ENCODE measurements at regions not wholly inside any gene's neighbourhood (a gene's known extent, or its start where the extent isn't known, plus 50 kb on each side); places are given as distances from the start of the nearest gene placed in this dataset.
"Not testable (repeated sequence)": the region's sequence is repeated elsewhere in the genome, so short reads cannot be mapped to it uniquely, and the experiment has no call there.

DNA sequence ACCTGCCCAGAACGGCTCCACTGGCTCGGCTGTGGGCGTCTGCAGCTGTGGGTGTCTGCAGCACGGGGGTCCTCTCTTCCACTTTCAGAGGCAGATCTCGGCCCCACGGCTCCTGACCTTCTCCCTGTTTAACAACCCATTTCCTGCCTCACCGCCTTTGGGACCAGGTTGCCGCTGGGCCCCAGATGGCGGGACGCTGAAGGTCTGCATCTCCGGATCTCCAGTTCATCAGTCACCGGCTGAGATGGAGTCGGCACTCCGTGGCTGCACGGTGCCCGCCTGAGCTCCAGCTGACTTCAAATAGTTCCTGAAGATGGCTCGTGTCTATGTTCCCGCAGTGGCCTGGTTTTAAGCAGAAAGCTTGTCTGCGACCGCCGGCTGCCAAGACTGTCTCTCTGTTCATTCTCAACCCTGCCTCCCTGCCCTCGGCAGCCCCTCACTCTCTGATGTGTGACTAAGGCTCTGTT, 475.9 kb downstream of the BRD1 start:
- no peak overlapping the region for H3K27ac ChIP-seq (ENCODE audit: low read depth, low read length)
- 43 to 59% (median 58%) methylated on average over 22 of the region's 22 CpGs for WGBS, 3 donors

DNA sequence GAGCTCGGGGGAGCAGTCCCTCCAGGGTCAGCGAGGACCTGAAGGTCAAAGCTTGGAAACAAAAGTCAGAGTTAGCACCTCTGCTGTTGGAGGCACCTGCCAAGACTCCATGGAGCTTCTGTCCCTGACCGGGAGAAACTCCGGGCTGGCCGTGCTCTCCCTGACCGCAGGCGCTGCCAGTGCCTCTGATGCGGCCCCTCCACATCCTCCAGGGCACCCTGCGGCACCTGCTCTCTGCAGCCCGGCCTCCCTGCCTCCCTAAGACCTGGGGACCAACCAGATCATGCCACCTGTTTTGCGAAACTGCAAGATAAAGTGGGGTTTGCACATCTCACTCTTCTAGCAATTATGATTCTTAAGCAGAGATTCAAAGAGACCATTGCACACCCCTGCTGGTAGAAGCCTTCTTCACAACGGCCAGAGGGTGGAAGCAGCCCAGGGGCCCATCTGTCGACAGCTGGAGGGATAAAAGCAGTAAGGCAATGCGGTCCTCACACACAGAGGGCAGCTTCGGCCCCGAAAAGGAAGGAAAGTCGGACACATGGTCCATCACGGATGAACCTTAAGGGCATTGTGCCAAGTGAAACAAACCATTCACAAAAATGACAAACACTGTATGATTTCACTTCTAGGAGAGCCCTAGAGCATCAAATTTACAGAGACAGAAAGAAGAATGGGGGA, 477.1 kb downstream of the BRD1 start:
- H3K27ac ChIP-seq (ENCODE audit: low read depth, low read length) = no peak overlapping the region
- WGBS, 3 donors = 61 to 64% (median 63%) methylated on average over 18 of the region's 18 CpGs

DNA sequence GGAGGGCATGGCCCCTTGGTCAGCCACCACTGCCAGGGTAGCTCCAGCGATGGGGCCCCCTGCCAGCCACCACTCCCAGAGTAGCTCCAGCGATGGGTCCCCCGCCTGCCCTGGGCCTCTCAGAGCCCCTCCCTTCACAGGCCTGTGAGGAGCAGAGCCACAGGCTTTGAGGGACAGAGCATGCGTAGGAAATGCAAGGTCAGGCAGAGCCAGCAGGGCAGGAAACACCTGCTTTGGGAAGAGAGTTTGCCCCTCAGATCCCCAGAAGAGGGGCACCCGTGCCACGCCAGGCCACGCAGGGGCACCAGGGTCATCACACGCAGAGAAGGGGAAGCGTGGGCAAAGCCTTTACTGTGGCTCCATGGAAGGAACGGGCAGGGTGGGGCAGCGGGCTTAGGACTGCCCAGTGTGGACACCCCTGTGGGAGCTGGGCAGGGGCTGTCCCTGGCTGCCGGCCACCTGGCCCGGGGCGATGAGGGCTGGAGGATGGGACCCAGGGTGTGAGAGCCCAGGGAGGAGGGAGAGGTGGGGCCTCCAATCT, 477.8 kb downstream of the BRD1 start:
- 35 to 48% (median 43%) methylated on average over 14 of the region's 14 CpGs for WGBS, 3 donors
- H3K27ac ChIP-seq (ENCODE audit: low read depth, low read length) = no peak overlapping the region

DNA sequence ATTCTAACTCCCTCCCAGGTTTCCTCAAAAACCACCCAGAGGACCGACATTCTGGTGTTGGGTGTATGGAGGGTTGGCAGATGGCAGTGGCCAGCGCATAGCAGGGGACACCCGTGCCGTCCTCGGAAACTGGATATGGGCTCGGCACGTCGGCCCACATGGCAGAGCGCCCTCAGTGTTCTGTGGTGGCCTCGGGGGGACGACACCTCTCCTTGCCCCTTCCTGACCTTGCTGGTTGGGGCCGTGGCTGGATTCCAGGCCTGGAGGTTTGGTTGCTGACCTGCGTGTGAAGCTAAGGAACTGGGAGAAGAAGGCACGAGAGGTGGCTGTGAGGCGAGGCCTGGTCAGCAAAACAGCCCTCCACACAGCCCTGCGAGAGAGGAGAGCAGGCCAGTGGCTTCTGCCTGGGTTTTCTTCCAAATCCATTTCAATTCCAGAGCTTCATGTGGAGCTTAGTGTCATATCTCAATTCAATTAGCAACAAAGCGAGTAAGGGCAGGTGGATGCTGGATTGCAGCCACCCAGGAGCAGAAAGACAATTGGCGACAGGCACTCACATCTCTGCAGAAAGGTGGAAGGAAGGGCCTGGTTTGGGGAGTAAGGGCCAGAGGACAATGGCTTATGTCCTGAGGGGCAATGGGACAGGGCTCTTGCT, 478.4 kb downstream of the BRD1 start:
- WGBS, 3 donors = 87 to 89% (median 87%) methylated on average over 18 of the region's 18 CpGs

DNA sequence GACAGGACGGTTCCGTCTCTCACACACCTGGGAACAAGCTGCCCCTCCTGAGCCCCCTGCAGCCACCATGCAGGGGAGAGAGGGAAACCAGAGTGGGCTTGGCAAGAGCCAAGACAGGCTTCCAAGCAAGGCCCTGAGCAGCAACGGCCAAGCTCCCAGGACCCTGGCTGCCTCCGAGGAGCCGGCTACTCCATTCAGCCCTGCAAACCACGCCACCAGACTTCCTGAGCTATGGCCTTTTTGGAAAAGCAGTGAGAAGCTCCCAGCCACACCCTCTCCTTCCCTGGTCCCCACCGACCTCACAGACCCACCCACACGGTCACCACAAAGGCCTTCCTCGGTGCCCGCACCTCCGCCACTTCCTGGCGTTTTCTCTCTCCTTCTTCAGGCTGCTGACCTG, 479.0 kb downstream of the BRD1 start:
- H3K27ac ChIP-seq (ENCODE audit: low read depth, low read length) = no peak overlapping the region
- WGBS, 3 donors = 70 to 84% (median 78%) methylated on average over 11 to 12 of the region's 12 CpGs

More for the DNA sequence above, 478.4 kb downstream of the BRD1 start:
- H3K27ac ChIP-seq (ENCODE audit: low read depth, low read length) = no peak overlapping the region

DNA sequence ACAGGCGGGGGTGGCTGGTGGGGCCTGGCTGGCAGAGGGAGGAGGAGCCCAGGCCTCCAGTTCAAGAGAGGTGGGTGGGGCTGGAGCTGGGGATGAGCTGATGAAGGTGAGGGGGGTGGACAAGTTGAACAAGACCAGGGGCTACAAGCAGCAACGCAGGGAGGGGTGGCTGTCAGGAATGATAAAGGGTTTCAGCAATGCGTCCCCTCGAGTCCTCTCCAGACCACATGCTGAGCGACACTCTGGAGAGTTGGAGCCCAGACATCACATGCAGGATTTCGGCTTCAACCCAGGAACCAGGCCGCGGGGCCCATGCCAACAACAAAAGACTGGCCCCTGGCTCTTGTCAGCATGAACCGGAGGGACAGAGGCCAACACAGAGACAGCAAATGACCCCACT, 480.3 kb downstream of the BRD1 start:
- 71 to 85% (median 84%) methylated on average over 9 of the region's 9 CpGs for WGBS, 3 donors
- H3K27ac ChIP-seq (ENCODE audit: low read depth, low read length) = no peak overlapping the region

DNA sequence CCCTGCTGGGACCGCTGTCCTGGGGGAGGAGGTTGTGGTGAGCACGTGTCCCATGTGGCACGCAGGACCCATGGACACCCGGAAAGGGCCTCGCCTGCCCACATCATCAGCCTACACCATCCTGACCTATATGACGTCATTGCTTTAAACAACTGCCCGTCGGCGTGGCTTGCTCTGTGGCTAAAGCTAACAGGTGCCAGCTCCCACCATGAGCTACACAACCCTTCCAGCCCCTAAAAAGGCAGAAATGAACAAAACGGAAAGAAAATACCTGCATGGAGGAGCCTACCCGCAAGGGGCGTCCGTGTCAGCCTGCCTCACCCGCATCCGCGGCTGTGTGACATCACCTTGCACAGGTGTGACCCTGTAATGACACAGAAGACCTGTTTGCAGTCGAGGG, 481.8 kb downstream of the BRD1 start:
- no peak overlapping the region for H3K27ac ChIP-seq (ENCODE audit: low read depth, low read length)
- 80 to 88% (median 84%) methylated on average over 17 of the region's 17 CpGs for WGBS, 3 donors

DNA sequence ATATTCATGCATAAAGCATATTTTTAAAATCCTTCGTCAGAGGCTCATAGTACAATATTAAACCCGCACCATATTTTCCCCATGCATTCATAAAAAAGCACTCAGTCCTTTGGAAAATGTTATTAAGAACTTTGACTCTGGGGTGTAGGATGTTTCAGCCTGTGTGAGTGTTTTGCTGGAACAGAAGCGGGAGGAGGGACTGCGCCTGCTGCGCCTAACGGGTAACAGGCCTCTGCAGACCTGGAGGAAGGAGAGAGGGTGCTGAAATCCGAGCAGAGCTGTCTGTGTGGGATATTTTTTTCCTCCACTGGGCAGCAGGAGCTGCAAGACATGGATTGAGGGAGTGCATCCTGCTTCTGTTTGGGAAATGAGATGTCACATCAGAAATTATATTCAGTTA, 483.0 kb downstream of the BRD1 start:
- H3K27ac ChIP-seq (ENCODE audit: low read depth, low read length) = no peak overlapping the region
- 46 to 59% (median 52%) methylated on average over 7 of the region's 7 CpGs for WGBS, 3 donors

DNA sequence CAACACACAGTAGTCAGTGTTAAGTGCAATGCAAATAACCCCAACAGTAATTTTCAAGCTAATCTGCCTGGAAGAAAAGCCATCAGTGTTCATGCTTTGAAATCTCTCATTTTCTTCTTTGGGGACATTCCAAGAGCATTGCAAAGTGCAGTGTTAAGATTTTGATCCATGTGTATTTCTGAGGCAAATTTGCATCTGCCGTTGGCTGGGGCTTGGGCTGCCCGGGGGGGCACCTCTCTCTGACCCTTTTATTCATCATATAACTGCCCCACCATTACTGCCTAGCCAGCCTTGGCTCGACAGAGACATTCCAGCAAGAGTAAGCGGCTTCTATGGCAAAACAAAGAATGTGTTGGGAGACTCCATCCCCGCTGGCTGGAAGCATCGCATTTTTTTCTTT, 483.5 kb downstream of the BRD1 start:
- H3K27ac ChIP-seq (ENCODE audit: low read depth, low read length) = no peak overlapping the region
- 40 to 45% (median 40%) methylated on average over 6 of the region's 6 CpGs for WGBS, 3 donors

DNA sequence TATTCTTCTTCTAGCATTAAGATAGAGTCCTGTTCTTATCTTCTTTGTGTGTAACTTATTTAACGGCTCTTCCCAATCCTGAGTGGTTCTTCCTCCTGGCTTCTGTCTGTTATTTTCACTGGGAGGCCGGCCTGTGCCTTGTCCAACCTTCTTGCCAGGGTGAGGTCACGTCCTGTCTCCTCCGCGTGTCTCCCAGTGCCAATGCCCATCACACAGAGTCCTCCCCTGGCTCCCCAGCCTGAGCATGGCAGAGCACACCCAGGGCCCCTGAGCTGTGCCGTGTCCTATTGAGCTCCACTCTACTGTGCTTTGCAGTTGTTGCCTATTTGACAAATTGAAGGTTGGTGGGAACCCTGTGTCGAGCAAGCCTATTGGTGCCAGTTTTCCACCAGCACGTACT, 487.3 kb downstream of the BRD1 start:
- 77 to 85% (median 82%) methylated on average over 8 of the region's 8 CpGs for WGBS, 3 donors
- H3K27ac ChIP-seq (ENCODE audit: low read depth, low read length) = no peak overlapping the region

DNA sequence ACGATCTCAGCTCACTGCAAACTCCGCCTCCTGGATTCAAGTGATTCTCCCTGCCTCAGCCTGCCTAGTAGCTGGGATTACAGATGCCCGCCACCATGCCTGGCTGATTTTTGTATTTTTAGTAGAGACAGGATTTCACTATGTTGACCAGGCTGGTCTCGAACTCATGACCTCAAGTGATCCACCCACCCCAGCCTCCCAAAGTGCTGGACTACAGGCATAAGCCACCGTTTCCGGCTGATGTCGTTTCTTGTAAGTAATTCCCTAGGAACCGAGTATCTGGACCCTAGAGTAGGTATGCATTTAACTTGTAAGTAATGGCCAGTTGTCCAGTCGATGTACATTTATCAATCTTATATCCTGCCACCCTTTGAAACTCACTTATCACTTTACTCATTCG, 491.2 kb downstream of the BRD1 start:
- 74 to 82% (median 81%) methylated on average over 10 of the region's 10 CpGs for WGBS, 3 donors
- not testable (repeated sequence) for H3K27ac ChIP-seq (ENCODE audit: low read depth, low read length)

DNA sequence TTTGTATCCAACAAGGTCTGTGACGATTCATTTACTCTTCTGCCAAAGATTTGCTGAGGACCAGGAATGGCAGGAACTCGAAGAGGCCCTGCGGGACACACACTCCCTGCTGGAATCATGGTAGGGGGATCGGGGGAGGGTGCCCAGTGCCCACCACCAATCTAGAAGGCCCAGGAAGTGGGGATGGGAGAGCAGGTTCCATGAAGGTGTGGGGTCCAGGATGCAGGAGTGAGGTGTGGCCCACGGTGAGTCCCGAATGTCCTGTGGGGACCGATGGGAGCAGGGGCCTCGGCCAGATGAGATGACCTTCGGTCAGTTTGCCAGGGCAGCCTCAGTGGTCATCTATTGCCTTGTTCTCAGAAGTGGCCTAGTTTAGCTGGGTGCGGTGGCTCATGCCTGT, 492.7 kb downstream of the BRD1 start:
- WGBS, 3 donors = 67 to 87% (median 87%) methylated on average over 10 of the region's 10 CpGs
- no peak overlapping the region for H3K27ac ChIP-seq (ENCODE audit: low read depth, low read length)

DNA sequence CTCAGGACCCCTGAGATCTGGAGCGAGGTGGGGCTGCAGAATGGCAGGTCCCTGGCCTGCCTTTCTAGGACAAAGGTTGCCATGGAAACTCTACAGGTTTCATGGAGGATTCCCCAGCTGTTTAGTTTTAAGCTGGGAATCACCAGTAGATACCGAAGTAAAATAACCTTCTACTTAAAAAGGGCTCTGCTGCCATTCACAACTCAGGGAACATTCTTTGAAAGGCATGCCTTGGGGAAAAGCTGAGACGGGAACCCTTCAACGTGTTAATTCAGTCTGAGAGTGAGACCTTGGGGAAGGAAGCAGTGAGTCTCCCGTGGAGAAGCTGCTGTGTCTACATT, 493.3 kb downstream of the BRD1 start:
- no peak overlapping the region for H3K27ac ChIP-seq (ENCODE audit: low read depth, low read length)
- 17 to 37% (median 36%) methylated on average over 5 of the region's 5 CpGs for WGBS, 3 donors

DNA sequence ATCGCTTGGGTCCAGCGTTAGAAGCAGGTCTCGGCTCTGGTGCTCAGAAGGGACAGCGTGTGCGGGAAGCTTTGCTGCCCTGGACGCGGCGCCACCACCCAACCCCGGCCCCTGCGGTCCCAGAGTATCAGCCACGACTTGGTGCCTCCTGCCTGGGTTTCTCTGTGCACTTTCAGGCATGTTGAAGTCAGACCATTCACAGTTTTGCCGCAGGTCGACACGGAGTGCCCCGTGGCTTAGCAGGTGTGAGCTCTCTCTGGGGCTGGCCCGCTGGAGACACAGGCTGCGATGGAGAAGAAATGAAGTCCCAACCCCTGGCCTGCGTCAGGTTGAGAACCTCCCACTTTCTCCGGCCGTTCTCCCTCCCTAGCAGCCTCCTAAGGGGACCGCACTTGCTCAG, 494.5 kb downstream of the BRD1 start:
- 75 to 87% (median 86%) methylated on average over 21 of the region's 21 CpGs for WGBS, 3 donors
- no peak overlapping the region for H3K27ac ChIP-seq (ENCODE audit: low read depth, low read length)

DNA sequence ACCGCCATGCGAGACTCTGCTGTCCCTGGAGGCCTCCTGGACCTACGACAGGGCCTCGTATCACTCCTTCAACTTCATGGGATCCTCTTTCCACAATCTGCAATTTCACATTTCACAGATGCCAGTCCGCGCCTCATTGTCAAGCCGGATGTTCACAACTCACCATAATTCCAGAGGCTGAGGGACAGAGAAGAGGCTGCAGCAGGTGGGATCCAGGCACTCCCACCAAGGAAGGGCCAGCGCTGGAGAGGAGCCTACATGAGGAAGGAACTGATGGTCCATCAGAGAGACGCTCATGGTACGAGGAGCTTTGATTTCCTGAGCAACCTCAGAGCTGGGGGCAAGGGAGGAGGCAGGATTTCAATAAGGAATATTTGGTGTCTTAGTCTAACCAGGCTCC, 495.0 kb downstream of the BRD1 start:
- no peak overlapping the region for H3K27ac ChIP-seq (ENCODE audit: low read depth, low read length)
- 74 to 78% (median 76%) methylated on average over 9 to 10 of the region's 10 CpGs for WGBS, 3 donors

DNA sequence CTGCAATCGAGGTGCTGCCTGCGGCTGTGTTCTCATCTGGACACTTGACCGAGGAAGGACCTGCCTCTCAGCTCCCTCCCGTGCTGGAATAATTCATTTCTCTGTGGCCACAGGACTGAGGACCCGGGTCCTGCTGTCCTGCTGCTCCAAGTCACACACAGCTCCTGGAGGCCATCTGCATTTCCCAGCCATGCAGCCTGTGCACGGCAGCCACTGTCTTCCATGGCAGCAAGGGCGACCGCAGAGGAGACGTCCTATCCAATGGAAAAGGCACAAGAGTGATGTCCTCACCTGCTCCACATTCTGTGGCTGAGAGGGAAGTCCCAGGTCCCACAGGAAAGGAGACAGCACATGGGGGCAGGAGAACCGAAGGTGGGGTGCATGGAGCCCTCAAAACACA, 495.8 kb downstream of the BRD1 start:
- no peak overlapping the region for H3K27ac ChIP-seq (ENCODE audit: low read depth, low read length)
- WGBS, 3 donors = 84 to 90% (median 85%) methylated on average over 10 of the region's 10 CpGs

DNA sequence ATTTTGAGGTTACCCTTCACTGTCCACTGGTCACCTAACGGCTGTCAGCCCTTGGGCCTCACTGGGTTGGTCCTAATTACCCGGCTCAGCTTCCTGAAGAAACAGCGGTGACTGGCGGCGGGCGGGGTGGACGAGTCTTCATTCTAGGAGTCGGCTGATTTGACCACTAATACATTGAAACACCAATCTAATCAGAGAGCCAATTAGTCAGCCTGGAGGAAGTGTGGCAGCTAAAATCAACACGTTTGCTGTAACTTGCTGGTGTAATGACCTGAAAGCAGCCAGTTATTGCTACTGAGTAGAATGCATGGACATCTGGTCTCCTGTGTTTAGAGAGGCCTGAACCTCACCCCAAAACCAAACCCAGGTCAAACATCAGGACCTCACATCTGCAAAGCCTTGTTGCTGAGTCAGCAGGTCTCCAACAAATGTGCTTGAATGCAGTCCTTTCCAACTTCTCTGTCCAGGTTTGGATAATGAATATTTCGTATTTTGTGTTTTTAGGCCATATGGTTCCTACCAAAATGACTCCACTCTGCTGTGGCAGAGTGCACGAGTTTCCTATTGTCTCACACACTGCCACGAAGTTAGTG, 496.4 kb downstream of the BRD1 start:
- no peak overlapping the region for H3K27ac ChIP-seq (ENCODE audit: low read depth, low read length)
- 56 to 70% (median 64%) methylated on average over 12 of the region's 12 CpGs for WGBS, 3 donors

DNA sequence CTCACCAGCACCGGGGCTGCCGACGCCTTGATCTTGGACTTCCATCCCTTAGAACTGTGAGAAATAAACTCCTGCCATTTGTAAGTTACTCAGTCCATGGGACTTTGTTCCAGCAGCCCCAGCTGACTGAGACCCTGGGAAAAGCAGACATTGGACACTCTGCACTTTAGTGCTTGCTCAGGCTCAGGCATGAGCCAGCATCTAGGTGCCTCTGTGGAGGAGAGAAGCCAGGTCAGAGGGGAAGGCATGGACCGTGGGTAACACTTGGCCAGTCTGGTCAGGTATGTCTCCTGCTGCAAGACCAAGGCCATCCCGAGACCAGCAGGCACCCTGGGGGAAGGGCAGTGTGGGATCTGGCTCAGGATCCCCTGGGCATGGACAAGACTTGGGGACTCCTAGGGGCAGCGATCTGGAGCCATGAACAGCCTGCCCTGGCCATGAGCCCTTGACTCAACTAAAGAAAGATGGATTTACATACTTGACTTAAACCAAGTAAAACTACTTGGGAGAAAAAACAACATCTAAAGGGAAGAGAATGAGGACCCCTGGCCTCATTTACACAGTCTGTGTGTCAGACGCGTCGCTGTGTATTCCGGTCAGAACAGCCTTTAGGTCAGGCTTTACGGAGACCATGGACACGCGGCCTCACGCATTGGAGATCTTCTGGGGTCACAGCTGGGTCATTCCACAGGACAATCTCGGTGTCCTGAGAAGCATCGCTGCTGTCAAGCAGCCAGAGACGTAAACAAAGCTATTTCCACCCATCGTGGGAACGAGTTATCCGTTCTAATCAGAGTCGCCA, 497.1 kb downstream of the BRD1 start:
- H3K27ac ChIP-seq (ENCODE audit: low read depth, low read length) = no peak overlapping the region
- WGBS, 3 donors = 70 to 74% (median 74%) methylated on average over 21 of the region's 21 CpGs

DNA sequence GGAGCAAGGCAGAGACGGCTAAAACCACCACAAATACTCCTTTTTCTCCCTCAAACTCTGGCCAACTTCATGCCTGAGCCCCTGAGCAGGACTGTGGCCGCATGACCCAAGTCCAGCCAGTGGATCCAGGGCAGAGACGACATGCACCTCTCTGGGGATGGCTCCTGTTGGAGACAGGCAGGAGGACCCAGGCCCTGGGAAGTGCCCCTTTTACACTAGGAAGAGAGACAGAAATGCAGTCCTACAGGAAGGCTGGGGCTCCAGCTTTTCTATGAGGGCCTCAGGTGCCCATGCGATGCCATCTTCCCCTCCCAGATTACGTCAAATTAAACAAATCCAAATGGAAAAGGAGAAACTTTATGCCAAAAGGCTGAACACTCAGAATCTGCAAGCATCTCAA, 498.0 kb downstream of the BRD1 start:
- WGBS, 3 donors = 55 to 73% (median 66%) methylated on average over 5 of the region's 5 CpGs

More for the DNA sequence above, 498.0 kb downstream of the BRD1 start:
- H3K27ac ChIP-seq (ENCODE audit: low read depth, low read length) = no peak overlapping the region
